Inflammatory macrophage (primary cell): ENCODE measurements at regions not wholly inside any gene's neighbourhood (a gene's known extent, or its start where the extent isn't known, plus 50 kb on each side); places are given as distances from the start of the nearest gene placed in this dataset.
"Not testable (repeated sequence)": the region's sequence is repeated elsewhere in the genome, so short reads cannot be mapped to it uniquely, and the experiment has no call there.

Experiments
- DNase-seq, 2 donors: peaks; one replicate each; pipeline ENCODE4 v3.0.0-alpha.2; 2020 to 2022

GRCh38 chr13:37995092-37995491 is 125.5 kb upstream of the TRPC4 start:
- no peak for DNase-seq

DNA sequence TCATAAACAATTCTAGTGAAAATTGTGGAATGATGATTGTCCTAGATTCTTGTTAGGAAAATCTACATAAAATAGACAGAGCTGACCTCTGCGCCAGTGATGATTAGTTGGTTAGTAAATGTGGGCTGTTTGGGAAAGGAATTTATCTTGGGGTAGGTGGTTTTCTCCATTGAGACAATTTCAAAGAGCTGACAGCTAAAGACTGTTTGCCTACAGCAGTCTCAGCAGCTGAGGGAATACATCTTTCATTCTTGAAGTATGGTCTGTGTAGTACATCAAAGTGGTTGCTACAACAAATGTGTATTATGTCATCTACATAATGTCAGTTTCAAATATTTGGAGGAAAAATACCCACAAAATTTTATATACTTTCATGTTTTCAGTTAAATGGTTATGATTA is 117.2 kb upstream of the TRPC4 start:
- no peak for DNase-seq

DNA sequence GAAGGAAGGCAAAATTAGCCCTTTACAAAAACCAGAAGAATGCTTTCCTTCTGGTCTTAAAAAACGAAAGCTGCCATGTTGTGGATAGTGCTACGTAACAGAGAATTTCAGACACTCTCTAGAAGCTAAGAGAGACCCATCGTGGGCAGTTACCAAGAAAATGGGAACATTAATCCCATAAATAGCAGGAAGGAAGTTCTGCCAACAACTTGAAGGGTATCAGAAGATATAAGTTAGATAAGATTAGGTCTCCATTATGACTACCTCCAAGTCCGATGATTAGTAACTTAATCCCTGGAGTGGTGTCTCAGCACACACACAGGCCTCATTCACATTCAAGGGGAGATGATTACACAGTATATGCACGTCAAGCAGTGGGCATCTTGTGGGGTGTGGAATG is 115.7 kb upstream of the TRPC4 start:
- no peak for DNase-seq

DNA sequence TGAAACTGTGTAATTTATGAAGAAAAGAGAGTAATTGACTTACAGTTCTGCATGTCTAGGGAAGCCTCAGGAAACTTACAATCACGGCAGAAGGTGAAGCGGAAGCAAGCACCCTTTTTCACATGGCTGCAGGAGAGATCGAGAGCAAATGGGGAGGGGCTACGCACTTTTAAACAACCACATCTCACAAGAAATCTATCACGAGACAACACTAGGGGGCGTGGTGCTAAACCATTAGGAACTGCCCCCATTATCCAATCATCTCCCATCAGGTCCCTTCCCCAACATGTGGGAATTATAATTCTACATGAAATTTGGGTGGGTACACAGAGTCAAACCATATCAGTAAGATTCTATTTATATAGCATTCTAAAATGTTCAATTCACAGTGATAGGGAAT is 114.8 kb upstream of the TRPC4 start:
- DNase-seq = no peak

- DNase-seq = no peak
Measured at GRCh38 chr13:37981932-37982331, 112.4 kb upstream of the TRPC4 start.

GRCh38 chr13:37978680-37979079 is 109.1 kb upstream of the TRPC4 start:
- no peak for DNase-seq

- no peak for DNase-seq
Measured at GRCh38 chr13:37968555-37968954, 99.0 kb upstream of the TRPC4 start.

DNA sequence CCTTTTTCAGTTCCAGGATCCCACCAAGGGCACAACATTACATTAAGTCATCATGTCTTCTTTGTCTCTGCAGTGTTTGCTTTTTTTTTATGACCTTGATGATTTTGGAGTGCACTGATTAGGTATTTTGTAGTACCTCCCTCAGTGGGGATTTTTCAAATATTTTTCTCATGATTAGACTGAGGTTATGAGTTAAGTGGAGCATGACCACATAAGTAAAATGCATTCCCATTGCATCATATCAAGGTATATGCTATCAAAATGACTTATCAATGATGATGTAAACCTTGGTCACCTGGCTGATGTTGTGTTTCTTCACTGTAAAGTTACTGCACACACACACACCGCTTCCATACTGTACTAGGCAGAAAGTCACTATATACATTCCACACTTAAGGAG is 96.7 kb upstream of the TRPC4 start:
- DNase-seq = no peak

GRCh38 chr13:37960427-37960826 is 90.9 kb upstream of the TRPC4 start:
- DNase-seq = no peak

DNA sequence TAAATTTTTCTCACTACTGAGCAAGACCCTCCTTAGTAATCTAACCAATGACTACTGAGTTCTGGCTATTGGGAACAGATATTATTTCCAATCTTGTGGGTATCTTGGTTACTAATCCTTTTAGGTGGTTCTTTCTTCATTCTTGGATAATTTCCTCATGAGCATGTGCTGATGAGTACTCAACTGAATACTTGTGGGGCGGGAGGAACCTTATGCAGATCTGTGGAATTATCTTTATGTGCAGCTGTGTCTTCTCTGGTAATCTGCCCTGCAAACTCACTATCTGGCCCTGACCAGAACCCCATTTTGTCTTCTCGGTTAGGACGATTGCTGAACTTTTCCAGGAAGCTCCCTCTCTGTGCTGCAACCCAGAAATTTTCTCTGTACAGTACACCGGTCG is 89.7 kb upstream of the TRPC4 start:
- DNase-seq = no peak

DNA sequence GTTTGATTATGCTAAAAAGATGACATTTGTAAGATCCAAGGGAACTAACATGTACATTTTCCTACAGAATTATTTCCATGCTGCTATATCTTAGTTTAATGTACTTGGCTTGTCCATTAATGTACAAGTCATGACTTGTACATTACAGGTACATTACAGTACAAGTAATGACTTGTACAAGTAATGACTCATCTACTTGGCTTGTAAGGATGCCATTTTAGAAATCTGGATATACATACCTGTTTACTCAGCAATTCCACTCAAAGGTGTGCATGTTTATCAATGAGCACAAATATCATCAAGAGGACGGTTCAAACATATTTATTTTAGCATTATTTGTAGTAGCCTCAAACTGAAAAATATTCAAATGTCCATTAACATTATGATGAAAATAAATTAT is 87.0 kb upstream of the TRPC4 start:
- DNase-seq = no peak

- not testable (repeated sequence) for DNase-seq
Measured at GRCh38 chr13:37954597-37954996, 85.0 kb upstream of the TRPC4 start.

DNA sequence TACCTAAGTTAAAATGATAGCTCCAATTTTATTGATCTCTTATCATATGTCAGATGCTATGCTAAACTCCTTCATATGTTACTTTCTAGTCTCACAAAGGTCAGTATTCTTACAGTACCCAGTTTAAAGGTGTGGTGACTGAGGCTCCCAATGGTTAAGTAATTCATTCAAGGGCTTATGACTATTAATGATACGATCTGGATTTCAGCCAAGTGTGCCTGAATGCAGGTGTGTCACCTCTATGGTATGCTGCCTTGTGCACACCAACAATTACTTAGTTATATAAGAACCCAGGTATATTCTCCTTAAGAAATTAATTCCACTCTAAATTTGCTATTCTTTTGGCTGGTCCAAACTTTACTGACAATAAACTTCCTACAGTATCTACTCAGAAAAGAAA is 84.6 kb upstream of the TRPC4 start:
- DNase-seq = no peak

GRCh38 chr13:37953696-37954095 is 84.1 kb upstream of the TRPC4 start:
- no peak for DNase-seq

DNA sequence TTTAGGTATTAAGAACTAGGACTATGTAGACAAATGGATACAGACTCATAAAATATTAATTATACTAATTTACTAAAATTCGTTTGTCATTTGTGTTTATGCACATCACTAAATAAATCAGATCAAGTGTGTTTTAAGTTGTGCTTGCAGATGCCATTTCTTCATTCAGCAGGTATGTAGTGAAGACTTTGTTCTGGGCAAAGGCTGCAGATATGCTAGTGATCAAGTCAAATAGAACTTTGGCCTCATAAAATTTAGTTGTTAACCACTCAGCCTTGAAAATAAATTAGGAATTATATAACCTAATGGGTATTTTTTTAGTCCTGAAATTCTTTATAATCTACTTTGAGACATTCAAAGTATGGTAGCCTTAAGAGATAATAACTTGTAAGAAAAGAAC is 80.4 kb upstream of the TRPC4 start:
- DNase-seq = no peak

DNA sequence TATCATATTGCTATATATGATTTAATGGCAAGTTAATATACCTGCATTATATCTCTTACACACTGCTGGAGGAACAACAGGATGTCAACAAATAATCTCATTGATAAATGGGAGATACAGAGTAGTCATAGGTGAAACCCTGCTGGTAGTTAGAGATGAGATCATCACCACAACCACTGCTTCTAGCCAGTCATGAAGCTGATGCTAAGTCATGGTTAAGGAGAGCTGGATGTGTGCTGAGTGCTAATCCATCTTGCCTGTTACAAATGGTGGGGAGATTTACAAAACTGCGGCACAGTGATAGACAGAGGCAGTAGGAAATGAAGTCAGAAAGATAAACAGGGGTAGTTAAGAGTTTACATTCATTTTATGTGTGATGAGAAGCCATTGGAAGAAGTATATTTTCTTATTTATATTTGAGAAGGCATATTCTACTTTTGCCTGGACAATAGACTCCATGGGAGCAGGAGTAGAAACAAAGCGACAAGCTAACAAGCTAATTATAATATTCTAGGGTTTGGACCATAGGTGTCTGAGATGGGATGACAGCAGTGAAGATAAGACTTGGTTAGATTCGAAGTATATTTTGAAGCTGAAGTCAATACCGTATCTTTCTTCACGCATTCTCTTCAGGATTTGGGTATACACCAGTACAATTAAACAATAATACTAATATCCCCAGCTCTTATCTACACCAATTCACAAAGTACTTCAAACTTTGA is 78.0 kb upstream of the TRPC4 start:
- no peak for DNase-seq

- no peak for DNase-seq
Measured at GRCh38 chr13:37945651-37946575, 76.3 kb upstream of the TRPC4 start.

GRCh38 chr13:37944869-37945442 is 75.4 kb upstream of the TRPC4 start:
- no peak for DNase-seq

GRCh38 chr13:37944081-37944868 is 74.7 kb upstream of the TRPC4 start:
- no peak for DNase-seq

DNA sequence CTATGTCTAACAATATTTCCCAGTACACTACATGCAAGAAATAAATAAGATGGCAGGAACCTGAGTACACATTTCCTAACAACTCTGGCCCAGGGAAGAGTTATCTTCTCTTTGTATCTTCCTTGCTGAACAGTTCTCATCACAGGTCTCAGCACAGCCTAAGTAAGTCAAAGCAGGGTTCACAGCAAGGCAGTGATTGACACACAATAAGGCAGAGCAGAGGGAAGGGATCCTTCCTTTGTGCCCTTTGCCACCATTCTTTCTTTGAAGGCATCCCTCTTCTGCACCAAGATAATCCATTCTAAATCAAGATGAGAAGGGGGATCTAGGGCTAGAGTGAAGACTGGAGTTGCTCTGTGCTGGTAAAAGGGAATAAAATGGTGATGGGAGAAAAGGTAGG is 73.4 kb upstream of the TRPC4 start:
- no peak for DNase-seq

DNA sequence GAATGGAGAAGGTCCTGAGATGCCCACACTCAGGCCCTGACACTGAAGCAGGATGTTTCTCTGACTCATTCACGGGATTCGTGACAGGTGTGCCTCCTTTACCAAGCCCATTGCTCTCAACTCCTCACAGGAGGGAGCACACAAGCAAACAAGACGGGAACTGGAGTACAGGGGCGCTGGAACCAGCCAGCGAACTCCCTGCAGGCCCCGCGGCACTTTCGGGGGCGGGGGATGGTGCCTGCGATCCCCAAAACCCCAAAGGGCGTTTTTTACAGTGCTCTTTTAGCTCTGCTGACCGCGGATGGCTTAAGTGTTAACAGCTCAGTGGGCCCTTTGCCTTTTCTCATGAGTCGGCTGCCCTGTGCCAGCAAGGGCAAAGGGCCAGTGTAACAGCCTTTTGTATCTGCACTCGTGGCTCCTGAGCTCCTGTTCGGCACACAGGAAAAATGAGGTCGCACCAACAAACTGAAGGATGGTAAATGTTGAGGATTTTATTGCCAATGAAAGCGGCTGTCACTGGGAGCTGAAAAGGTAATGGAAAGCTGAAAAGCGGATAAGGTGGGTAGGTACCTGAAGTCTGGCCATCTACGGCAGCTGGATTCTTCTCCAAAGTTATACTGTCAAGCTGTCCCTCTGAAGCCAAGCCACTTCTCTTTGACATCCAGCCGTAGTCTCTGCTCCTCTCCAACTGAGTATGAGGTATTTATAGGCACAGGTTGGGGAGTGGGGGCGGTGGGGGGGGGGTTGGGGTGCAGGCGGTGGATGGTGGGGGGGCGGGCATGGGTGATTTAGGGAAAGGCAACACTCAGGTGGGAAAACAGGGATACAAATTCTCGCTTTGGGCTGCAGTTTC is 65.0 kb upstream of the TRPC4 start:
- no peak for DNase-seq

DNA sequence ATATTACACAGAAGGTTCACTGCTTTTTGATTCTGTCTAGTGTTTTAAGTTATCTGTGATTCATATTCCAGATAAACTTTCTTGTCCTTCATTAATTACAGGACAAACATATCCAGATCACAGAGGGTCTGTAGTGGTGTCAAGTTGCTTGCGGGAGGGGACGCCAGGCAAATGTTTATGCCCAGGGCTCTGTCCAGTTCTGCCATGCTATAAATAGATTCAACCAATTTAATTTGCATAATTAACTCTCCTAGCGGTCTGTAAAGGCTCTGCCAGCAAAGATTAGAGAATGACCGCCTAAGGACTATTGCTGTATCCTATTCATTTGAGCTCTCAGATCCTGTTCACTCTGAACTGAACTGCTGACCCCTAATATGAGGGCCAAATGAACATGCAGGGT is 59.7 kb upstream of the TRPC4 start:
- DNase-seq = no peak
